NB4 (cell line): ENCODE measurements at regions not wholly inside any gene's neighbourhood (a gene's known extent, or its start where the extent isn't known, plus 50 kb on each side); places are given as distances from the start of the nearest gene placed in this dataset.

Experiments used
- DNase-seq: peaks from one replicate; pipeline ENCODE4 v3.0.0; 2010; ENCODE audit warnings: low read depth
- H3K4me3 ChIP-seq: one replicate; pipeline ENCODE4 v1.5.1; 2011; ENCODE audit warnings: mild to moderate bottlenecking, low read depth, low read length, moderate library complexity
- CTCF ChIP-seq: IDR thresholded peaks from one replicate; pipeline ENCODE4 v1.5.1; 2012; ENCODE audit warnings: low read depth, low read length
- MAX ChIP-seq: IDR thresholded peaks from 2 replicates; pipeline ENCODE4 v1.6.1; 2011; ENCODE audit warnings: low read depth, low read length
- MYC ChIP-seq: IDR thresholded peaks from 2 replicates; pipeline ENCODE4 v1.6.1; 2011; ENCODE audit warnings: low read depth, low read length
- POLR2A ChIP-seq: IDR thresholded peaks from 2 replicates; pipeline ENCODE4 v1.6.1; 2011; ENCODE audit warnings: mild to moderate bottlenecking; ENCODE audit not compliant: insufficient read length; ENCODE audit errors: extremely low read depth

GRCh38 chr2:108145557-108146326 is 94.0 kb upstream of the SULT1C3 start:
- DNase-seq: no peak
- TF ChIP-seq MAX (no peak), CTCF (no peak), POLR2A (no peak), MYC (no peak)
- no peak overlapping the region for H3K4me3 ChIP-seq

GRCh38 chr2:108148555-108148954 is 91.2 kb upstream of the SULT1C3 start:
- TF ChIP-seq MAX (no peak), CTCF (no peak), POLR2A (no peak), MYC (no peak)
- H3K4me3 ChIP-seq: no peak overlapping the region
- DNase-seq: no peak

- DNase-seq: no peak
- H3K4me3 ChIP-seq: no peak overlapping the region
- no peak for TF ChIP-seq POLR2A
- TF ChIP-seq MYC: no peak
- TF ChIP-seq MAX: no peak
- TF ChIP-seq CTCF: no peak
These were observed 85.3 kb upstream of the SULT1C3 start for GRCh38 chr2:108154366-108155061.

- no peak overlapping the region for H3K4me3 ChIP-seq
- DNase-seq: no peak
- TF ChIP-seq POLR2A (no peak), MAX (no peak), CTCF (no peak), MYC (no peak)
These were observed 78.5 kb upstream of the SULT1C3 start for GRCh38 chr2:108161298-108161697.

GRCh38 chr2:108164318-108164717 is 75.5 kb upstream of the SULT1C3 start:
- H3K4me3 ChIP-seq: no peak overlapping the region
- no peak for DNase-seq
- TF ChIP-seq MYC: no peak
- TF ChIP-seq POLR2A: no peak

GRCh38 chr2:108165729-108166128 is 74.0 kb upstream of the SULT1C3 start:
- TF ChIP-seq MAX (no peak), POLR2A (no peak), CTCF (no peak), MYC (no peak)
- no peak overlapping the region for H3K4me3 ChIP-seq
- no peak for DNase-seq
